Endothelial cell of umbilical vein (primary cell): ENCODE measurements at regions not wholly inside any gene's neighbourhood (a gene's known extent, or its start where the extent isn't known, plus 50 kb on each side); places are given as distances from the start of the nearest gene placed in this dataset.

Source experiments
- BruUV-seq: library from RNA; stranded (reverse); fragments of 400-500 nt; replicated peaks from 2 replicates; lab custom pipeline; 2021; lab: Mats Ljungman, UMichigan
- CTCF ChIA-PET: fragments of 300-600, 350-600 bp; sonication (Branson Sonifier 250); formaldehyde crosslinking; loops from one replicate; lab custom pipeline; 2021; ENCODE audit warnings: antibody characterized with exemption, inconsistent platforms; lab: Charles Lee
- POLR2A ChIA-PET: fragments of 300-600, 350-600 bp; sonication (Branson Sonifier 250); formaldehyde crosslinking; loops from one replicate; lab custom pipeline; 2021; ENCODE audit warnings: antibody characterized with exemption, inconsistent platforms; lab: Charles Lee
- DNase-seq: peaks from one replicate; pipeline ENCODE4 v3.0.0-alpha.2; 2011; ENCODE audit warnings: low read depth, low spot score
- FAIRE-seq: peaks from 2 replicates; lab custom pipeline; 2011; peaks lifted over from hg19 to GRCh38; lab: Jason Lieb, UNC
- H2AFZ ChIP-seq: 2 replicates; pipeline ENCODE4 v1.6.0; 2012; ENCODE audit warnings: low read depth, low read length, control low read depth, inconsistent platforms
- H3K27ac ChIP-seq: 2 replicates; pipeline ENCODE4 v1.5.1; 2011; ENCODE audit warnings: low read depth, mild to moderate bottlenecking, control low read depth, low read length, moderate library complexity; ENCODE audit not compliant: insufficient read depth
- H3K27me3 ChIP-seq, 2 experiments: 2 replicates each; pipeline versions ENCODE4 v1.6.0 to v1.6.1; 2011; ENCODE audit warnings: low read length in 2 of 2, mixed read lengths in 1 of 2; ENCODE audit not compliant: control insufficient read depth in 2 of 2, insufficient read depth in 2 of 2
- H3K36me3 ChIP-seq, 2 experiments: 2 replicates in 1 of 2; 3 replicates in 1 of 2; pipeline ENCODE4 v1.5.1; 2011; ENCODE audit warnings: low read length in 2 of 2, mild to moderate bottlenecking in 1 of 2, moderate library complexity in 1 of 2; ENCODE audit not compliant: control insufficient read depth in 2 of 2, insufficient read depth in 2 of 2; ENCODE audit errors: extremely low read depth in 1 of 2
- H3K4me1 ChIP-seq: 3 replicates; pipeline ENCODE4 v1.5.1; 2011; ENCODE audit warnings: mild to moderate bottlenecking, low read length; ENCODE audit not compliant: control insufficient read depth, insufficient read depth; ENCODE audit errors: extremely low read depth
- H3K4me2 ChIP-seq: 2 replicates; pipeline ENCODE4 v1.6.1; 2011; ENCODE audit warnings: low read length, control low read depth, mixed read lengths; ENCODE audit not compliant: insufficient read depth
- H3K4me3 ChIP-seq, 3 experiments: fragments of 200-600 bp in 1 of 3; sonication (generic), shearing (Covaris generic) in 1 of 3; replicated peaks in 1 of 3; 2 replicates each; pipeline ENCODE4 v1.5.1; 2011 to 2016; ENCODE audit warnings: control low read depth in 3 of 3, low read length in 3 of 3, mild to moderate bottlenecking in 2 of 3, inconsistent platforms in 1 of 3, low read depth in 1 of 3, moderate library complexity in 1 of 3; ENCODE audit not compliant: insufficient read depth in 1 of 3
- H3K79me2 ChIP-seq: 2 replicates; pipeline ENCODE4 v1.6.0; 2012; ENCODE audit warnings: low read length, inconsistent platforms; ENCODE audit not compliant: control insufficient read depth, insufficient read depth
- H3K9ac ChIP-seq: replicated peaks from 2 replicates; pipeline ENCODE3; 2011; ENCODE audit warnings: low read length, control low read depth; ENCODE audit not compliant: insufficient read depth; ENCODE audit errors: extremely low read depth
- H3K9me1 ChIP-seq: replicated peaks from 3 replicates; pipeline ENCODE4 v1.6.0; 2011; ENCODE audit warnings: mild to moderate bottlenecking, low read length; ENCODE audit not compliant: control insufficient read depth, insufficient read depth; ENCODE audit errors: extremely low read depth
- H3K9me3 ChIP-seq: replicated peaks from 2 replicates; pipeline ENCODE4 v1.5.1; 2012; ENCODE audit warnings: low read length, inconsistent platforms; ENCODE audit not compliant: control insufficient read depth, insufficient read depth
- H4K20me1 ChIP-seq: replicated peaks from 2 replicates; pipeline ENCODE3; 2011; ENCODE audit warnings: mild to moderate bottlenecking, low read length; ENCODE audit not compliant: control insufficient read depth, insufficient read depth; ENCODE audit errors: extremely low read depth
- EZH2 ChIP-seq: IDR thresholded peaks from 2 replicates; pipeline ENCODE4 v1.6.1; 2012; ENCODE audit warnings: borderline replicate concordance, low read depth, mild to moderate bottlenecking, moderate library complexity, low read length, inconsistent platforms; ENCODE audit not compliant: severe bottlenecking
- FOS ChIP-seq: IDR thresholded peaks from 2 replicates; pipeline ENCODE4 v1.6.1; 2011; ENCODE audit warnings: mild to moderate bottlenecking, low read length, moderate library complexity, borderline replicate concordance; ENCODE audit not compliant: insufficient read depth
- GATA2 ChIP-seq: IDR thresholded peaks from 2 replicates; pipeline ENCODE4 v1.7.0; 2011; ENCODE audit warnings: low read depth, mild to moderate bottlenecking, moderate library complexity, mixed read lengths, low read length; ENCODE audit not compliant: insufficient read length, insufficient read depth
- JUN ChIP-seq: IDR thresholded peaks from 2 replicates; pipeline ENCODE4 v1.6.1; 2011; ENCODE audit warnings: borderline replicate concordance, low read depth; ENCODE audit not compliant: insufficient read length, insufficient read depth
- MYC ChIP-seq: IDR thresholded peaks from one replicate; pipeline ENCODE4 v1.6.1; 2011; ENCODE audit warnings: mild to moderate bottlenecking, low read depth, low read length
- POLR2A ChIP-seq: IDR thresholded peaks from 2 replicates; pipeline ENCODE4 v1.6.1; 2012; ENCODE audit warnings: low read depth, mild to moderate bottlenecking, control low read depth, low read length
- POLR2AphosphoS5 ChIP-seq: IDR thresholded peaks from 2 replicates; pipeline ENCODE4 v1.6.1; 2012; ENCODE audit warnings: low read depth, mild to moderate bottlenecking, control low read depth, low read length, moderate library complexity; ENCODE audit not compliant: insufficient read depth
- dilution Hi-C: fragments of 300-500 bp; cut with MboI; formaldehyde crosslinking; loops from one replicate; pipeline ENCODE4 v1.15.0; 2019; ENCODE audit warnings: low sequenced_read_pairs; ENCODE audit not compliant: extremely low pct_ligation_motif_present
- intact Hi-C: fragments of 100-400 bp; cut with micrococcal nuclease; formaldehyde crosslinking; loops from one replicate; pipeline ENCODE4 v1.10.0; 2022
- TF ChIP-seq, protein P1 (sequence below), 2 donors: IDR thresholded peaks; 1 replicate in 1 of 2; 2 replicates in 1 of 2; pipeline ENCODE4 v1.5.1; 2011; ENCODE audit warnings: low read length in 2 of 2, mild to moderate bottlenecking in 2 of 2, moderate library complexity in 2 of 2, control low read depth in 1 of 2, inconsistent platforms in 1 of 2, low read depth in 1 of 2; ENCODE audit not compliant: insufficient read depth in 1 of 2; ENCODE audit errors: extremely low read depth in 1 of 2
- TF ChIP-seq, protein P2 (sequence below): IDR thresholded peaks from 2 replicates; pipeline ENCODE4 v1.6.1; 2011; ENCODE audit not compliant: insufficient read depth, insufficient read length

DNA sequence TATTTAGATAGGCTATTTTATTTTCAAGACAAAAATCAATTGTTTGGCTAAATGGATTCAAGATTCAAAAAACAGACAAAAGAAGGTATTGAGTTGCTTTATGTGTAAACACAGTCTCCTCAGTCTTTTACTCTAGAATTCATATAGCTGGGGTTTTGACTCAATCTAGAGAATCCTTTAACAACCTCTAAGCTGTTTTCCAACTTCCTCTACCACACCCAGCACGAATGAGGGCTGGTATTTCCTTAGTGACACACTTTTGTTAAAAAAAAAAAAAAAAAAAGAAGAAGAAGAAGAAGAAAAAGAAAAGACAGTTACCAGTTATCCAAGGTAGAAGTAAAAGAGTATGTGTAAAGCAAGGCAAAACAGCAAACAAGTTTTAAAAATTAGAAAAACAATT lies 732.8 kb upstream of the GOLIM4 start:
- CTCF ChIA-PET = interaction anchor here (0.6 to 2.7 kb wide), 7 partner anchors 11 to 317 kb away, joined by 3 to 23 read pairs (median 4); no protein-coding TSS in a partner anchor
- dilution Hi-C loops = no loop called here

DNA sequence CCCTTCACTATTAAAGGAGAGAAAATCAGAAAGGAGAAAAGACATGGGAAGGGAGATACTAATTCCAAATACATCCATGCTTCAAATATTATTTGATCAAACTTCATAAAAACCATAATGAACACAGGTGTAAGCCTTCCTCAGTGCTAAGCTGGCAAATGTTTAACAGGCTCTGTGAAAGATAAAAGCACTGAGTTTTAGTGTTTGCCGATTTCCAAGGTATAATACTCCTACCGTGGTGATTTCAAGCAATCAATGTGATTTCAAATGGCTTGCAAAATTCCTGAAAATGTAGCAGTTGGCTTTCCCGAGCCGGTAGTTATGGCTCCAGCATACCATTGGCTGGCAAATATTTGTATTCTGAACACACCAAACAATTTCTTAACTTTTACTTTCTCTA lies 732.3 kb upstream of the GOLIM4 start:
- ChIA-PET CTCF (interaction anchor here (1.0 to 2.7 kb wide), 4 partner anchors 12 to 317 kb away, joined by 4 to 23 read pairs (median 4); no protein-coding TSS in a partner anchor), POLR2A (no interaction called here)
- Histone ChIP-seq H3K79me2 (no peaks in the 10 kb centered on the region), H3K9ac (no peak overlapping the region), H3K27ac (no peak overlapping the region), H3K27me3 (no peaks in the 10 kb centered on the region), H3K4me1 (no peaks in the 10 kb centered on the region), H3K9me1 (no peaks in the 10 kb centered on the region), H3K9me3 (no peaks in the 10 kb centered on the region), H3K4me2 (no peak overlapping the region), H2AFZ (no peak overlapping the region), H3K36me3 (no peaks in the 10 kb centered on the region), H4K20me1 (no peaks in the 10 kb centered on the region), H3K4me3 (no peak overlapping the region)
- TF ChIP-seq POLR2A (no peak), POLR2AphosphoS5 (no peak), MYC (no peak), FOS (no peak), GATA2 (no peak), JUN (no peak)
- TF ChIP-seq, protein P1, sequence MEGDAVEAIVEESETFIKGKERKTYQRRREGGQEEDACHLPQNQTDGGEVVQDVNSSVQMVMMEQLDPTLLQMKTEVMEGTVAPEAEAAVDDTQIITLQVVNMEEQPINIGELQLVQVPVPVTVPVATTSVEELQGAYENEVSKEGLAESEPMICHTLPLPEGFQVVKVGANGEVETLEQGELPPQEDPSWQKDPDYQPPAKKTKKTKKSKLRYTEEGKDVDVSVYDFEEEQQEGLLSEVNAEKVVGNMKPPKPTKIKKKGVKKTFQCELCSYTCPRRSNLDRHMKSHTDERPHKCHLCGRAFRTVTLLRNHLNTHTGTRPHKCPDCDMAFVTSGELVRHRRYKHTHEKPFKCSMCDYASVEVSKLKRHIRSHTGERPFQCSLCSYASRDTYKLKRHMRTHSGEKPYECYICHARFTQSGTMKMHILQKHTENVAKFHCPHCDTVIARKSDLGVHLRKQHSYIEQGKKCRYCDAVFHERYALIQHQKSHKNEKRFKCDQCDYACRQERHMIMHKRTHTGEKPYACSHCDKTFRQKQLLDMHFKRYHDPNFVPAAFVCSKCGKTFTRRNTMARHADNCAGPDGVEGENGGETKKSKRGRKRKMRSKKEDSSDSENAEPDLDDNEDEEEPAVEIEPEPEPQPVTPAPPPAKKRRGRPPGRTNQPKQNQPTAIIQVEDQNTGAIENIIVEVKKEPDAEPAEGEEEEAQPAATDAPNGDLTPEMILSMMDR (IDR thresholded peaks at IDR 0.05; ENCODE audit: extremely low read depth in 1 of 2, insufficient read depth in 1 of 2, low read depth in 1 of 2, low read length in 2 of 2) = no peak
- FAIRE-seq (no peak), DNase-seq (no peak)
- no TSS peak for BruUV-seq
- intact Hi-C loops (no loop called here), dilution Hi-C loops (no loop called here)

More for the DNA sequence above, 732.8 kb upstream of the GOLIM4 start:
- TF ChIP-seq, protein P2, sequence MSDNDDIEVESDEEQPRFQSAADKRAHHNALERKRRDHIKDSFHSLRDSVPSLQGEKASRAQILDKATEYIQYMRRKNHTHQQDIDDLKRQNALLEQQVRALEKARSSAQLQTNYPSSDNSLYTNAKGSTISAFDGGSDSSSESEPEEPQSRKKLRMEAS = no peak
- TF ChIP-seq, protein P1 (IDR thresholded peaks at IDR 0.05; ENCODE audit: extremely low read depth in 1 of 2, insufficient read depth in 1 of 2, low read depth in 1 of 2, low read length in 2 of 2) = no peak
- TF ChIP-seq POLR2A = no peak
- TF ChIP-seq EZH2 = no peak
- POLR2A ChIA-PET = interaction anchor here (0.6 kb wide), 1 partner anchor 28 kb away, joined by 6 read pairs; no protein-coding TSS in a partner anchor
- Histone ChIP-seq H2AFZ (no peak overlapping the region), H3K27ac (no peak overlapping the region), H3K4me1 (no peaks in the 10 kb centered on the region), H3K27me3 (no peaks in the 10 kb centered on the region), H3K36me3 (no peaks in the 10 kb centered on the region), H3K9ac (no peak overlapping the region), H4K20me1 (no peaks in the 10 kb centered on the region), H3K9me1 (no peaks in the 10 kb centered on the region), H3K4me3 (no peak overlapping the region), H3K4me2 (no peak overlapping the region), H3K9me3 (no peaks in the 10 kb centered on the region), H3K79me2 (no peaks in the 10 kb centered on the region)
- DNase-seq (no peak), FAIRE-seq (no peak)
- BruUV-seq = no TSS peak
- intact Hi-C loops = no loop called here
